NCI-H1436 (cell line): ENCODE measurements at regions not wholly inside any gene's neighbourhood (a gene's known extent, or its start where the extent isn't known, plus 50 kb on each side); places are given as distances from the start of the nearest gene placed in this dataset.

ENCODE experiments used
- DNase-seq: peaks from one replicate; lab custom pipeline; 2025; lab: John Stamatoyannopoulos, UW

GRCh38 chr5:148708854-148709253 lies 54.5 kb upstream of the HTR4 start:
- no peak for DNase-seq

DNA sequence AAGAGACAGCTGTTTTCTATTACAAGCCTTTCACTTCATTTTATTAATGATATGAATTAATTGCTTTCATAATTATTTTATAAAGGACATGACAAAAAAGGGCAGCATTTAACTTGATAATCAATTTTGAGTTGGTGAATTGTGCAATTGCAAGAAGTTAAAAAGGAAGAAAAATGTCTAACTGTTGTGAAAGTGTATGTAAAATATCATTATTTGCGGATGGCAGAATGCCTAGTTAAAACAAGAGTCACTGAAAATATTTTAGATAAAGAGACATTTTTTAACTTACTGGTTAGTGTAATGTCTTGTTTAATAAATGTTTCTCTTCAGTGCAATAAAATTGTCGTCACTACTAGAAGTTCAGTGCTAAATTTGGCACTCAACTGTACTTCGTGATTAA lies 57.6 kb upstream of the HTR4 start:
- DNase-seq: no peak

DNA sequence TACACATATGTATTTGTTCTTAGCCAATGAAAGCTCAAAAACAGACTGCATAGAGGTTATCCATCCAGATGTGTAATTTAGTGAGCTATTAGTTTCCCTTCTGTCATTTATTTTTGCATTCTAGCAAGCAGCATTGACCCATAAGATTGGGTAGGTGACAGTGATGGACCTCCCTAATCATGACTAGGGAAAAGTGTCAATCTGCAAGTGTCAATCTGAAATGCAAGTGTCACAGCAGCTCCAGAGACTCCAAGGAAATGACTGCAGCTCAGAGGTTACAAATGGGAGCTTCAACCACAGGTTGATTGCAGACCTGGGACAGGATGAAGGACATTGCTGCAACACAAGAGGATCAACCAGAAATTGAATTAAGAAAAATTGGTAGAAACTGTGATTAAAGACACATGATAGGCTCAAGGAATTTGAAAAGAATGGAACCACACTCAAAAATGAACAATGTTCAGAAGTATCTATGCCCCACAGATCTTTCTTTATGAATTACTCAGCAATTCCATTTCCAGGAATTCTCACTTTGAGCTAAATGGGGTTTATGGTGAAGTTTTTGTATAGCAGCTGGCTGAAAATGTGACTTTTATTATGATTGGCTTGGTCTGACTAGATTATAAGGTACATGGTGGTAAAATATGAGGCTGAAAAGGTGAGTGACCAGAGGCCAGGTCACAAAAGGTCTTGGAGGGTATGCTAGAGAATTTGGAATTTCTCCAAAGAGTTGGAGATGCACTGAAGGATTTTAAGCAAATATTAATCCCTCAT lies 59.6 kb upstream of the HTR4 start:
- no peak for DNase-seq

GRCh38 chr5:148716716-148717115 lies 62.4 kb upstream of the HTR4 start:
- DNase-seq: no peak

GRCh38 chr5:148717668-148718067 lies 63.3 kb upstream of the HTR4 start:
- no peak for DNase-seq

GRCh38 chr5:148719605-148720004 lies 65.3 kb upstream of the HTR4 start:
- no peak for DNase-seq

- DNase-seq: no peak
Observed at GRCh38 chr5:148720257-148720656, 65.9 kb upstream of the HTR4 start.

GRCh38 chr5:148723143-148723542 lies 68.8 kb upstream of the HTR4 start:
- no peak for DNase-seq

GRCh38 chr5:148725675-148726074 lies 71.3 kb upstream of the HTR4 start:
- peak; percentile 69 for DNase-seq

DNA sequence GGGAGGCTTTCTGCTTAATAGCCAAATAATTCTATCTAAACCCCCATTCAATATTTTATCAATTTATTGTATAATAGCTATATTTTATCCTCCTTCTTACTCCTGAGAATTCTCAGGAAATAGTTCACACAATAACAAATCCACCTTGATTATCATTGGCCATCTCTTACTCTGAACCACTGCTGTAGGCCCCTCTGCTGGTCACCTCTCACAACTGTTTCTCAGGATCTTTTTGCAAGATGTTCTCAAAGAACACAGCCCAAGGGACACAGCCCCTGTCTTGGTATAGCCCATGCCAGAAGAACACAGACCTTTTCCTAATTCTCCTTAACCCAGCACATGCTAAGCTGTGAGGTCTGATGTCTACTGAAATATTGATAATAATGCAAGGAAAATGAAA lies 74.9 kb upstream of the HTR4 start:
- peak; percentile 23 for DNase-seq

GRCh38 chr5:148730270-148730669 lies 75.9 kb upstream of the HTR4 start:
- DNase-seq: no peak

DNA sequence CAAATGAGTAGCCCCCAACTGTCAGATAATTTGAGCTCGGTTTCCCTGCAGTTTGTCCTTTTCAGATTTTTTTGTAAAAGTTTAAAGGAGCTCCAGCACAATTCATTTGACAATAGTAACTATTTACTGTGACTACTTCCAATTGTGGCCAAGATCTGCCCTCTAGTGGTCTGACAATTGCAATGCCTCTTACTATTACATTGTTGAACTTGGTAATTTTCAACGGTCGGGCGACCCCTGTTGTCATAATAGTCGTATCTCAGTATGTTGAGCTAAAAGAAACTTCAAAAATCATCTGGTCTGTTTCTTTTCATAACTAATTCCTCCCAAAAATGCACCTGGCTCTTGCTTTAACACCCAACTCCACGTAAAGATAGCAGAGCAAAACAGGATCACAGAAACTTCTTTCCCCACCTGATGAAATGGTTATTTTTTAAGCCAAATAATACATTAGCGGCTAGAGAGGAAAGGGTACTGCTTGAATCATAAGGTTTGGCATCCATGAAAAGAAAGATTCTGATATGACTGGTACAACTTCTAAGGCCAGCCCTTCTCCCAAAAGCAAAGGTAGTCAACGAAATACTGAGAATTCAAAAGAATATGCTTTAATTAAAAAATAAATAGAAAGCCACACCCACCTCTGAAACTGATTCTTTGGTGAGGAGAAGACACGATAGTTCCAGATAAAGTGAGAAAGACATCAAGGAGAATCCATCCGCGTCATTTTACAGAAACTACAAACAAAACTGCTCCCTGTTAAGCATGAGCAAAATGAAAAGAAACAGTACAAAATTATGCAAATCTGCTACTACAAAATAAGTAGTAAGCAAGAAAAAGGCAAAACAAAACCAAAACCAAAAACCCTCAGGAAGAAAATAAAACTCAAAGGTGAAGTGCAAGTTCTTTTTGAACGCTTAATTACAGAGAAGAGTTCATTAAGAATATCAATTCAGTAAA lies 76.9 kb upstream of the HTR4 start:
- peak; percentile 86 for DNase-seq

DNA sequence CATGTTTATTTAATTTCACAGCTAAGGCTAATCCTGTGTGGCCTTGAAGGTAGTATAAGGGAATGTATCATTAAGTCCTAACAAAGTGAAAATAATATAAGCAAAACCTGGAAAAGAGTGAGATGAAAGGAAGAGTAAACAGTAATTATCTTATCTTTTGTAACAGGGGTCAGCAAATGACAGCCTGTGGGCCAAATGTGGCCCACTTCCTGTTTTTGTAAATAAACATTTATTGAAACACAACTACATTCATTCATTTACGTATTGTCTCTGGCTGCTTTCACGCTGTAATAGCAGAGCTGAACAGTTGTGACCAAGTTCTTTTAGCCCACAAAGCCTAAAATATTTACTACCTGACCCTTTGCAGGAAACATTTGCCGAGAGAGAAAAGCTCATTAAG lies 78.4 kb upstream of the HTR4 start:
- no peak for DNase-seq

GRCh38 chr5:148733601-148734438 lies 79.5 kb upstream of the HTR4 start:
- DNase-seq: peak; percentile 62

- DNase-seq: no peak
Observed at GRCh38 chr5:148734518-148734917, 80.2 kb upstream of the HTR4 start.

DNA sequence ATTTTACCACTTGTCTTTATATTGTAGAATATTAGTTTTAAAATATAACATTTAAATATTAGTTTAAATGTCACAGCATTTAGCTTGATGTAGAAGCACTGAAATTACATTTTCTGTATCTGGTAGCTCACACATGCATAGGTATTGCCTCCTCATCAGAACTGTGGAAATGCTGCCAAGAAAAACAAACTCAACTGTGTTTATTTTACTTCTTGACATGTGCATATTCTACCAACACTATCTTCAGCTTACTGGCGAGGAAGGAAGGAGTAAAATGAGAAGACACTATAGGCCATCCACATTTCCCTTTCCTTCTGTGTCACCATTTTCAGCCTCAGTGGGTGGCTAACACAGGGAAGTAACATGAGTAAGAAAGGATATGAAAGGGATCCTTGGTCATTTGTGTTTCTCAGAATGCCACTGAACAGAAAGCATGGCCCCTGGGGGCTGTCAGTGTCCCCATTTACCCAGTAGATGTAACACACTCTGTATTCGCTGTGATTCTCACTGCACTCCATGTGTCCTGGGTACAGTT lies 81.0 kb upstream of the HTR4 start:
- DNase-seq: no peak

DNA sequence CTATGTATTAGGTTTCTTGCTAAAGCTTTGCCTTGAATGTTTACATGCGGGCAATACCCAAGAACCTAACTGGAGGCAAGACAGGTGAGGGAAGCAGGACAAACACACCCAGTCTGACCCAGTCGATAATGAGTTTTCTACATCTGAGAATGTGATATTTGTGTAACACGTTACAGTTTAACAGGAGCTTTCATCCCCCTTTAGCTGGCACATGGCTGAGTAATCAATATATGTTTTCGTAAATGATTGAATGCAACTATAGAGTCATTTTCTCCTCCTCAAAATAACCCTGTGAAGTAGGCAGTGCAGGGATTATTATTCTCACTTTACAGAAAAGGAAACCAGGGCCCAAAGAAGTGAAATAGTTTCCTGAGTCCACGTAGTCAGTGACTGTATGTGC lies 84.7 kb upstream of the HTR4 start:
- DNase-seq: no peak

DNA sequence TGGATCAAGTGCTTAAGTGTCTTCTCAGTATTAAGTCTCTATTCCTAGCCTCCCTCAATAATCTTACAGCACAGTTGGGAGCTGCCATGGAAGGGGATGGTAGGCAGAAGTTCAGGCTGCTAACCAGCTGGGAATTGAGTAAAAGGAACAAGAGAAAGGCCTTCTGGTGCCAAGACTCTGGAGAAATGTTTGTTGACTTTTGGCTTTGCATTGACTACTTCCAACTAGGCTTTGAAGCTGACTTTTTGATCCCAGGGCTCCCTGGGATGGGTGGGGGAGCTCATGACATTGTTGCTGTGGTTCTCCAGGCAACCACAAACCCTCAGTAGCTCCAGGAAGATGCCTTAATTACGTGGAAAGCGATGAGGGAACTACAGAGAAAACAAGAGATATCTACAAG lies 85.2 kb upstream of the HTR4 start:
- no peak for DNase-seq

DNA sequence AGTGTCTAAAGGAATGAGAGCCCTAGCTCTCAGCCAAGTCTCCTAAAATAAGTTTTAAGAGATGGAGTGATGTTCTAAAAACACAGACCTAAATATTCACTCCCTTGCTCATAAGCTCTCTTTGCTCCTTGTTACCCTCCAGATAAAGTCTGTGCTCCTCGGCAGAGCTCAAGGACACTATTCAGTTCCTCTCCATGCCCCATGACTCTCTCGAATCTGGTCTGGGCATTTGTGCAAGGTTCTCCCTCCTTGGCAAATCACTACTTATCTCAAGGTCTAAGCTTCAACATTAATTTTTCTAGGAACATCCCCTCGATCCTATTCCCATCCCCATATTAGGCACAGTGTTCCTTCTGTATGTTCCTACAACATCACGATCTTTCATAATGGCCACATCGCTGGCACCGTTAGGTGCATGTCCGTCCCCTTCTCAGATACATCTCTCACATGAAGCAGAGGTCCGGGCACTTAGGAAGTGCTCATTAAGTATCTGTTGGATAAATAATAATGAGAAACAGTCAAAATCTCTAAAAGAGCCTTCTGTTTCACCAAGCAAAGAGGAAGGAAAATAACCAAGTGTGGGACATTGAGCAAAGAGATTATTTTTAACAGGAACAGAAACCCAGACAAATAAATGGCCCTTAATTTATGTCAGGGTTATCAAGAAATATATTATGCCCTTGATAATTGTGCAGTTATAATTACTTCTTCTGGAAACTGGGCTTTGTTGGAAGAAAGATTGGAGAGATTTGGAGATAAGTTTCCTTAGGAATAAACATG lies 85.9 kb upstream of the HTR4 start:
- DNase-seq: no peak

- DNase-seq: peak; percentile 17
Observed at GRCh38 chr5:148740966-148741742, 85.3 kb upstream of the ADRB2 start.
